T-cell (primary cell): ENCODE measurements at regions not wholly inside any gene's neighbourhood (a gene's known extent, or its start where the extent isn't known, plus 50 kb on each side); places are given as distances from the start of the nearest gene placed in this dataset.

Experiments
- ATAC-seq, 4 experiments: fragments of 200-7000 bp in 3 of 4; fragments of 150-1000 bp in 1 of 4; cut with Tn5 transposase; replicated peaks in 1 of 4; 1 replicate in 3 of 4; 2 replicates in 1 of 4; pipeline ENCODE4 v1.10.0; 2021; ENCODE audit warnings: moderate library complexity in 3 of 4, mild to moderate bottlenecking in 2 of 4, moderate number of reproducible peaks in 1 of 4
- CTCF ChIA-PET, 2 donors: fragments of 300-600 bp; sonication (Branson Sonifier 250); formaldehyde crosslinking; loops; one replicate each; lab custom pipeline; 2022; ENCODE audit warnings: antibody characterized with exemption in 2 of 2; lab: Charles Lee
- POLR2A ChIA-PET, 2 donors: fragments of 300-600 bp; sonication (Branson Sonifier 250); formaldehyde crosslinking; loops; one replicate each; lab custom pipeline; 2022; ENCODE audit warnings: antibody characterized with exemption in 2 of 2; lab: Charles Lee
- DNase-seq, 35 experiments: peaks; one replicate each; pipeline versions ENCODE4 v3.0.0 to v3.0.0-alpha.2; 2013 to 2023
- H3K27ac ChIP-seq: one replicate; pipeline ENCODE4 v1.5.1; 2013; ENCODE audit warnings: low read length
- H3K27me3 ChIP-seq, 2 experiments: replicated peaks in 1 of 2; 1 replicate in 1 of 2; 2 replicates in 1 of 2; pipeline versions ENCODE4 v1.6.1 to v1.7.0; 2013; ENCODE audit warnings: low read length in 1 of 2, mixed read lengths in 1 of 2; ENCODE audit not compliant: control insufficient read depth in 2 of 2, insufficient read depth in 2 of 2; ENCODE audit errors: extremely low read depth in 1 of 2
- H3K36me3 ChIP-seq, 2 donors: 1 replicate in 1 of 2; 2 replicates in 1 of 2; pipeline versions ENCODE4 v1.6.1 to v1.7.0; 2013; ENCODE audit warnings: low read length in 1 of 2; ENCODE audit not compliant: control insufficient read depth in 2 of 2, insufficient read depth in 1 of 2; ENCODE audit errors: extremely low read depth in 1 of 2
- H3K4me1 ChIP-seq, 2 experiments: 1 replicate in 1 of 2; 2 replicates in 1 of 2; pipeline versions ENCODE4 v1.6.1 to v1.7.0; 2013; ENCODE audit warnings: low read length in 2 of 2, mixed read lengths in 1 of 2; ENCODE audit not compliant: insufficient read depth in 2 of 2, control insufficient read depth in 1 of 2; ENCODE audit errors: extremely low read depth in 1 of 2
- H3K4me3 ChIP-seq, 2 donors: 1 replicate in 1 of 2; 2 replicates in 1 of 2; pipeline versions ENCODE4 v1.5.1 to v1.7.0; 2013; ENCODE audit warnings: mild to moderate bottlenecking in 2 of 2, low read length in 1 of 2, moderate library complexity in 1 of 2; ENCODE audit not compliant: control insufficient read depth in 1 of 2; ENCODE audit errors: extremely low read depth in 1 of 2
- H3K9me3 ChIP-seq: 2 replicates; pipeline ENCODE4 v1.7.0; 2013
- H3K27ac Mint-ChIP-seq, 2 donors: one replicate each; pipeline ENCODE4 v1.8.0; 2020 to 2021; ENCODE audit warnings: mild to moderate bottlenecking in 2 of 2, mixed read lengths in 2 of 2
- H3K27me3 Mint-ChIP-seq, 2 donors: one replicate each; pipeline ENCODE4 v1.8.0; 2021 to 2022; ENCODE audit warnings: mixed read lengths in 2 of 2
- H3K36me3 Mint-ChIP-seq: one replicate; pipeline ENCODE4 v1.8.0; 2021; ENCODE audit warnings: mixed read lengths
- H3K4me1 Mint-ChIP-seq, 3 donors: one replicate each; pipeline ENCODE4 v1.8.0; 2020 to 2022; ENCODE audit warnings: mixed read lengths in 3 of 3, mild to moderate bottlenecking in 1 of 3
- H3K4me3 Mint-ChIP-seq, 3 donors: one replicate each; pipeline ENCODE4 v1.8.0; 2020 to 2022; ENCODE audit warnings: mild to moderate bottlenecking in 3 of 3, mixed read lengths in 3 of 3, moderate library complexity in 3 of 3
- H3K9me3 Mint-ChIP-seq, 3 donors: one replicate each; pipeline ENCODE4 v1.8.0; 2020 to 2022; ENCODE audit warnings: mixed read lengths in 3 of 3
- WGBS: methylation state at CpG from one replicate; pipeline ENCODE4 v1.1.5; 2013; ENCODE audit warnings: missing lambda C conversion rate; ENCODE audit not compliant: insufficient coverage; 5-methylcytosine and 5-hydroxymethylcytosine counted together

DNA sequence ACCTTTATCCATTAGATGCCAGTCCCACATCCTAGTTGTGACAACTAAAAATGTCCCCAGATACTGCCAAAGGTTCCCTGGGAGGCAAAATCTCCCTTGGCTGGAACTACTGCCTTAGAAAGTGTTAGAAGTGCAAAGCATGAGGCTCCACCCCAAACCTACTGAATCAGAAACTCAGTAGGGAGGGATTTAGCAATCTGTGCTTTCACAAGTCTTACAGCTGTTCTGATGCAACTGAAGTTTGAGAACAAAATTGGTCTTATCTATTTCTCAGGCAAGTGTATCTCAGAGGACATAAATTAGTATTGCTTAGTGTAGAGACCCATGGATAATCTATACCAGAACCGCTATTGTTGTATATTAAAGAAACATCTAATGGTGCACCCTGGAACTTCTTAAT, 70.2 kb downstream of the CLDN1 start:
- Histone ChIP-seq H3K9me3 (no peaks in the 10 kb centered on the region), H3K27me3 (peaks cover 0 to 3% of the 10 kb centered on the region in 2 experiments), H3K4me3 (no peak overlapping the region), H3K36me3 (no peaks in the 10 kb centered on the region), H3K27ac (no peak overlapping the region), H3K4me1 (no peaks in the 10 kb centered on the region)
- CTCF ChIA-PET: no interaction called here
- ATAC-seq (no peak), DNase-seq (no peak)
- H3K36me3 Mint-ChIP-seq: no peaks in the 10 kb centered on the region
- H3K4me3 Mint-ChIP-seq: no peak overlapping the region
- no peaks in the 10 kb centered on the region for H3K4me1 Mint-ChIP-seq
- WGBS: no CpG with 5 or more reads among the region's 1 CpG
- no peaks in the 10 kb centered on the region for H3K9me3 Mint-ChIP-seq
- POLR2A ChIA-PET: no interaction called here
- H3K27ac Mint-ChIP-seq: no peak overlapping the region
- no peaks in the 10 kb centered on the region for H3K27me3 Mint-ChIP-seq

DNA sequence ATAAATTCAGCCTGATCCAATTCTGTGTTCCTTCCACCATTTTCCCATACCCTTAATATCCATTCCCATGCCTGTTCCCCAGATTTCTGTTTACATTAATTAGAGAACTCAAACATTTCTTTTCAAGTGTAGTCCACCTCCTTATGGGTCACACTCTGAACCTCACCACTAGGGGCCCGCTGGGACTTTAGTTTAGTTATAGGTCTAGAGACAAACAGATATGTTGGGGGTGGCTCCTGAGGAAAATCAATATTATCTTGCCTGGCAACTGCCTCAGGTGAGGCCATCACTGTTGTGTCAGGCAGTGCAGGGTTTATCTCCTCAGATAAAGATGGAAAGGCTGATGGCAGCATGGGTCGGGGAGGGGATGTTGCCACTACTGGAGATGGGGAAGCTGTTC, 72.8 kb downstream of the CLDN1 start:
- H3K36me3 Mint-ChIP-seq: no peaks in the 10 kb centered on the region
- WGBS: no CpG with 5 or more reads among the region's 2 CpGs
- no peak overlapping the region for H3K27ac ChIP-seq
- CTCF ChIA-PET: no interaction called here
- no peak for ATAC-seq
- no peaks in the 10 kb centered on the region for H3K4me1 ChIP-seq
- H3K4me3 ChIP-seq: no peak overlapping the region
- no peak for DNase-seq
- H3K4me3 Mint-ChIP-seq: no peak overlapping the region
- no peak overlapping the region for H3K27ac Mint-ChIP-seq
- H3K27me3 Mint-ChIP-seq: no peaks in the 10 kb centered on the region
- POLR2A ChIA-PET: no interaction called here
- no peaks in the 10 kb centered on the region for H3K4me1 Mint-ChIP-seq
- no peaks in the 10 kb centered on the region for H3K36me3 ChIP-seq
- peaks cover 10 to 18% (median 17%) of the 10 kb centered on the region in 3 donors for H3K9me3 Mint-ChIP-seq
- H3K27me3 ChIP-seq: peaks cover 0 to 3% of the 10 kb centered on the region in 2 experiments
- no peaks in the 10 kb centered on the region for H3K9me3 ChIP-seq

DNA sequence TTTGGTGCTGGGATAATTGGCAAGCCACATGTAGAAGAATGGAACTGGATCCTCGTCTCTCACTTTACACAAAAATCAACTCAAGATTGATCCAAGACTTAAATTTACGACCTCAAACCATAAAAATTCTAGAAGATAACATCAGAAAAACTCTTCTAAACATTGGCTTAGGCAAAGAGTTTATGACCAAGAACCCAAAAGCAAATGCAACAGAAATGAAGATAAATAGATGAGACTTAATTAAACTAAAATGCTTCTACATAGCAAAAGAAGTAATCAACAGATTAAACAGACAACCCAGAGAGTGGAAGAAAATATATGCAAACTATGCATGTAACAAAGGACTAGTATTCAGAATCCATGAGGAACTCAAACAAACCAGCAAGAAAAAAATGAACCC, 80.1 kb downstream of the CLDN1 start:
- ChIA-PET POLR2A (no interaction called here), CTCF (no interaction called here)
- Mint-ChIP-seq H3K36me3 (peaks cover 3% of the 10 kb centered on the region), H3K4me1 (no peaks in the 10 kb centered on the region), H3K9me3 (peaks cover 20 to 34% (median 33%) of the 10 kb centered on the region in 3 donors), H3K27me3 (peaks cover 0 to 3% of the 10 kb centered on the region in 2 donors), H3K4me3 (no peak overlapping the region), H3K27ac (no peak overlapping the region)
- Histone ChIP-seq H3K9me3 (no peaks in the 10 kb centered on the region), H3K4me1 (no peaks in the 10 kb centered on the region), H3K27ac (no peak overlapping the region), H3K27me3 (no peaks in the 10 kb centered on the region), H3K4me3 (no peak overlapping the region), H3K36me3 (no peaks in the 10 kb centered on the region)
- DNase-seq (no peak), ATAC-seq (no peak)
- WGBS: no CpG with 5 or more reads among the region's 2 CpGs

DNA sequence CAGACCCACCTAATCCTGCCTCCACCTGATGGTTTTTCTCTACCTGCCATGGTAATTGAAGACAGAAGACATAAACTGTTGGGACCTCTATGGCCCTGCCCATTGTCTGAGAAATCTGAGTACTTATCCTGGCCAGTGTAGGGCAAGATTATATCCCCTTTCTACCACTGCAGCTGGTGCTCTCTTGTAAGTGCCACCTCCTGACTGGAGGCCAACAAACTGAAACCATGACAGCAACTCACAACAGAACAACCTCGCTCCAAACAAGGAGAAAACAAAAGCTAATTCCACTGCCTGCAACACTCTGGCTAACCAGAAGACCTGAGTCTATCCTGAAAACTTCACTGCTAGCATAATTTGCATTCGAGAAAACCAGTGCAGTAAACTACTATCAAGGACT, 82.9 kb downstream of the CLDN1 start:
- CTCF ChIA-PET: no interaction called here
- H3K9me3 Mint-ChIP-seq: peaks cover 10 to 16% (median 14%) of the 10 kb centered on the region in 3 donors
- Histone ChIP-seq H3K4me3 (no peak overlapping the region), H3K4me1 (no peaks in the 10 kb centered on the region), H3K36me3 (no peaks in the 10 kb centered on the region), H3K27me3 (no peaks in the 10 kb centered on the region), H3K9me3 (no peaks in the 10 kb centered on the region), H3K27ac (no peak overlapping the region)
- no peak overlapping the region for H3K27ac Mint-ChIP-seq
- H3K27me3 Mint-ChIP-seq: peaks cover 3 to 4% of the 10 kb centered on the region in 2 donors
- no peaks in the 10 kb centered on the region for H3K4me1 Mint-ChIP-seq
- ATAC-seq (no peak), DNase-seq (no peak)
- no peak overlapping the region for H3K4me3 Mint-ChIP-seq
- WGBS: 60% methylated on average over 1 of the region's 2 CpGs
- peaks cover 3% of the 10 kb centered on the region for H3K36me3 Mint-ChIP-seq
- POLR2A ChIA-PET: no interaction called here

DNA sequence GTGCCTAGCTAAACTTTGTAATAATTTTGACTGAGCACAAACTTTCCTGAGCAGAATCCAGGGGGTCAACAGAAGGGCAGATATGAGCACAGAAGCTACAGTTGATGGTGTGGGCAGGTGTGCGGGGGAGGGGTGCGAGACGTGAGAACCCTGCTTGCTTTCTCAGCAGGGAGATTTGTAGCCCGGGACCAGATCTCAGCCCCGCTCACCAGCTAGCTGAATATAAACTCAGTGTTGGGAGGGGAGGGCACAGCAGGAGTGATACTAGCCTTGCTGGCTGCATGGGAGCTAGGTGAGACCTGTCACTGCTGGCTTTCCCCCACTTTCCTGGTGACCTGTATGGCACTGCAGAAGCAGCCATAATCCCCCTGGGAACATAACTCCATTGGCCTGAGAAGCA, 83.4 kb downstream of the CLDN1 start:
- Histone ChIP-seq H3K27me3 (peaks cover 0 to 2% of the 10 kb centered on the region in 2 experiments), H3K4me1 (no peaks in the 10 kb centered on the region), H3K36me3 (no peaks in the 10 kb centered on the region), H3K9me3 (no peaks in the 10 kb centered on the region), H3K4me3 (no peak overlapping the region), H3K27ac (no peak overlapping the region)
- Mint-ChIP-seq H3K4me1 (no peaks in the 10 kb centered on the region), H3K27me3 (peaks cover 3 to 4% of the 10 kb centered on the region in 2 donors), H3K27ac (no peak overlapping the region), H3K4me3 (no peak overlapping the region), H3K36me3 (peaks cover 3% of the 10 kb centered on the region), H3K9me3 (peaks cover 10 to 16% (median 12%) of the 10 kb centered on the region in 3 donors)
- CTCF ChIA-PET: no interaction called here
- POLR2A ChIA-PET: no interaction called here
- 87% methylated on average over 4 of the region's 5 CpGs for WGBS
- DNase-seq (no peak), ATAC-seq (no peak)

DNA sequence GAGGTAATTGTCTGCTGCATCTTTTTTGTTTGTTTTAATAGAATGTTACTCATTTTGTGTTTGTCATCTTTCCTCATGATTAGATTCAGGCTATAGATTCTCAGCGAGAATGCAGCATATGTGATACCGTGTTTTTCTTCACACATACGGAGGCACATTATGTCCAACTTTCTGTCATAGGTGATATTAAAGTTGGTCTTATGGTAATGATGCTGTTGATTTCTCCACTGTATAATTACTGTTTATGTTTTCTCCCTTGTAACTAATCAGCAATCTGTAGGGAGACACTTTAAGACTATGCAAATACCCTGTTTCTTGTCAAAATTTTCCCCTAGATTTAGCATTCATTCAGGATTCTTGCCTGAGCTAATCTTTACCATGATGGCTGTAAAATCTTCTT, 87.6 kb downstream of the CLDN1 start:
- no CpG with 5 or more reads among the region's 3 CpGs for WGBS
- no peak for ATAC-seq
- no peak overlapping the region for H3K27ac Mint-ChIP-seq
- no peak overlapping the region for H3K4me3 Mint-ChIP-seq
- CTCF ChIA-PET: no interaction called here
- H3K4me3 ChIP-seq: no peak overlapping the region
- DNase-seq: no peak
- peaks cover 0 to 2% of the 10 kb centered on the region in 2 experiments for H3K27me3 ChIP-seq
- H3K9me3 Mint-ChIP-seq: peaks cover 0 to 3% (median 0%) of the 10 kb centered on the region in 3 donors
- no peaks in the 10 kb centered on the region for H3K36me3 ChIP-seq
- no peaks in the 10 kb centered on the region for H3K9me3 ChIP-seq
- no peak overlapping the region for H3K27ac ChIP-seq
- no peaks in the 10 kb centered on the region for H3K4me1 ChIP-seq
- H3K27me3 Mint-ChIP-seq: peaks cover 4% of the 10 kb centered on the region in 2 donors
- H3K4me1 Mint-ChIP-seq: no peaks in the 10 kb centered on the region
- no peaks in the 10 kb centered on the region for H3K36me3 Mint-ChIP-seq
- POLR2A ChIA-PET: interaction anchor here in 1 of 2 donors (0.6 kb wide), 1 partner anchor 152 kb away, joined by 3 read pairs; no protein-coding TSS in a partner anchor
